HL-60 (cell line): ENCODE measurements at regions not wholly inside any gene's neighbourhood (a gene's known extent, or its start where the extent isn't known, plus 50 kb on each side); places are given as distances from the start of the nearest gene placed in this dataset.

Experiments
- DNase-seq, 2 experiments: peaks; one replicate each; pipeline ENCODE4 v3.0.0-alpha.2; 2010 to 2020; ENCODE audit warnings: low read depth in 1 of 2, low spot score in 1 of 2
- H3K27ac ChIP-seq: fragments of 250-450 bp; sonication (Bioruptor Pico); replicated peaks from 2 replicates; pipeline ENCODE4 v1.5.1; 2020; ENCODE audit warnings: mild to moderate bottlenecking, moderate library complexity
- H3K27me3 ChIP-seq: fragments of 250-450 bp; sonication (Bioruptor Pico); 2 replicates; pipeline ENCODE4 v1.5.1; 2021; ENCODE audit warnings: mild to moderate bottlenecking, moderate library complexity; ENCODE audit not compliant: insufficient read depth, poor library complexity, severe bottlenecking
- H3K4me3 ChIP-seq: replicated peaks from 2 replicates; pipeline ENCODE4 v1.5.1; 2011; ENCODE audit warnings: mild to moderate bottlenecking, control low read depth, low read length; ENCODE audit not compliant: insufficient read depth
- GABPA ChIP-seq: IDR thresholded peaks from 2 replicates; pipeline ENCODE4 v1.6.1; 2012; ENCODE audit warnings: low read depth
- POLR2AphosphoS5 ChIP-seq: IDR thresholded peaks from 2 replicates; pipeline ENCODE4 v1.6.1; 2012; ENCODE audit warnings: low read depth
- SPI1 ChIP-seq: IDR thresholded peaks from 2 replicates; pipeline ENCODE4 v1.6.1; 2012; ENCODE audit warnings: low read depth, mild to moderate bottlenecking, borderline replicate concordance
- TF ChIP-seq, protein P1 (sequence below): IDR thresholded peaks from one replicate; pipeline ENCODE4 v1.5.1; 2011; ENCODE audit warnings: low read length, control low read depth, inconsistent platforms; ENCODE audit not compliant: insufficient read depth
- TF ChIP-seq, protein P2 (sequence below): IDR thresholded peaks from 2 replicates; pipeline ENCODE4 v1.6.1; 2012; ENCODE audit warnings: low read depth; ENCODE audit not compliant: insufficient replicate concordance

DNA sequence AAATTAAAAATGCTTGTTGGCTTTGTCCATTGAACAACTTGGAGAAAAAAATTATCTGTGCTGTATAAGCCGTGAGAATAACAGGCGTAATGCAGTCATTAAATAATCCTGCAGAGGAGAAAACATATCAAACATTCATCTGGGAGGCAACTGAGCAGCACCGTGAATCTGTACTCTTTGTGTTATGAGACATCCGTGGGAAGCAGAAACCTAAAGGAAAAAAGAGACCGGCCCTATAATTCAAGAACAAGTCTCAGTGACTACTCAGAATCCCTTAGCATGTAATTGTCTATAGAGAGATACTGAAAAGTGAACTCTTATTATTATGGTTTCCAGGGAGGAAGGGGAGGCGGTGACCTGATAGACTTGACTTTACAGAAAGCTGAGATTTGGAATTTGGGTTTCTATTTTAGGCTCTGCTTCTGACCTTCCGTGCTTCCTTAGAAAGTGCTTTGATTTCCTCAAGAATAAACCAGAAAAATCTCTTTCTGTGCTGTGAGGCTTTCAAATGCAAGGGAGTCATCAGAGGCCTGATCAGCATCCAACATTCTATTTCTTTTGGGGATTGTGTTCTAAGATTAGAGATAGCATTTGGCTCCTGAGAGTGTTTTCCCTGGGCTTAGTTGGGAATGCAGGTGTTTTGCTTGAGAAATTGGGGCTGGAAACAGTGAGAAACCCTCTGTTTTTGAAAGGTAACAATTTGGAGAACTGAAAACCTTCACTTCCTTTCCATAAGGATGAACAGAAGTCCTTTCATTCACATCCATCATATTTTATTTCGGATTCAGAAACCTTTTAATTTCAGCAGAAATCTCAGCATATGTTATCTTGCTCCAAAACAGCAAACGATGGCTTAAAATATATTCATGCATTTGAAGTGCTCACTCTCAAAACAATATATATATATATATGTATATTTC is 296.7 kb downstream of the CSNK1G3 start:
- no peak for DNase-seq
- no peak overlapping the region for H3K27ac ChIP-seq
- TF ChIP-seq SPI1 (no peak), GABPA (no peak), POLR2AphosphoS5 (no peak)
- TF ChIP-seq, protein P1, sequence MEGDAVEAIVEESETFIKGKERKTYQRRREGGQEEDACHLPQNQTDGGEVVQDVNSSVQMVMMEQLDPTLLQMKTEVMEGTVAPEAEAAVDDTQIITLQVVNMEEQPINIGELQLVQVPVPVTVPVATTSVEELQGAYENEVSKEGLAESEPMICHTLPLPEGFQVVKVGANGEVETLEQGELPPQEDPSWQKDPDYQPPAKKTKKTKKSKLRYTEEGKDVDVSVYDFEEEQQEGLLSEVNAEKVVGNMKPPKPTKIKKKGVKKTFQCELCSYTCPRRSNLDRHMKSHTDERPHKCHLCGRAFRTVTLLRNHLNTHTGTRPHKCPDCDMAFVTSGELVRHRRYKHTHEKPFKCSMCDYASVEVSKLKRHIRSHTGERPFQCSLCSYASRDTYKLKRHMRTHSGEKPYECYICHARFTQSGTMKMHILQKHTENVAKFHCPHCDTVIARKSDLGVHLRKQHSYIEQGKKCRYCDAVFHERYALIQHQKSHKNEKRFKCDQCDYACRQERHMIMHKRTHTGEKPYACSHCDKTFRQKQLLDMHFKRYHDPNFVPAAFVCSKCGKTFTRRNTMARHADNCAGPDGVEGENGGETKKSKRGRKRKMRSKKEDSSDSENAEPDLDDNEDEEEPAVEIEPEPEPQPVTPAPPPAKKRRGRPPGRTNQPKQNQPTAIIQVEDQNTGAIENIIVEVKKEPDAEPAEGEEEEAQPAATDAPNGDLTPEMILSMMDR = no peak
- TF ChIP-seq, protein P2, sequence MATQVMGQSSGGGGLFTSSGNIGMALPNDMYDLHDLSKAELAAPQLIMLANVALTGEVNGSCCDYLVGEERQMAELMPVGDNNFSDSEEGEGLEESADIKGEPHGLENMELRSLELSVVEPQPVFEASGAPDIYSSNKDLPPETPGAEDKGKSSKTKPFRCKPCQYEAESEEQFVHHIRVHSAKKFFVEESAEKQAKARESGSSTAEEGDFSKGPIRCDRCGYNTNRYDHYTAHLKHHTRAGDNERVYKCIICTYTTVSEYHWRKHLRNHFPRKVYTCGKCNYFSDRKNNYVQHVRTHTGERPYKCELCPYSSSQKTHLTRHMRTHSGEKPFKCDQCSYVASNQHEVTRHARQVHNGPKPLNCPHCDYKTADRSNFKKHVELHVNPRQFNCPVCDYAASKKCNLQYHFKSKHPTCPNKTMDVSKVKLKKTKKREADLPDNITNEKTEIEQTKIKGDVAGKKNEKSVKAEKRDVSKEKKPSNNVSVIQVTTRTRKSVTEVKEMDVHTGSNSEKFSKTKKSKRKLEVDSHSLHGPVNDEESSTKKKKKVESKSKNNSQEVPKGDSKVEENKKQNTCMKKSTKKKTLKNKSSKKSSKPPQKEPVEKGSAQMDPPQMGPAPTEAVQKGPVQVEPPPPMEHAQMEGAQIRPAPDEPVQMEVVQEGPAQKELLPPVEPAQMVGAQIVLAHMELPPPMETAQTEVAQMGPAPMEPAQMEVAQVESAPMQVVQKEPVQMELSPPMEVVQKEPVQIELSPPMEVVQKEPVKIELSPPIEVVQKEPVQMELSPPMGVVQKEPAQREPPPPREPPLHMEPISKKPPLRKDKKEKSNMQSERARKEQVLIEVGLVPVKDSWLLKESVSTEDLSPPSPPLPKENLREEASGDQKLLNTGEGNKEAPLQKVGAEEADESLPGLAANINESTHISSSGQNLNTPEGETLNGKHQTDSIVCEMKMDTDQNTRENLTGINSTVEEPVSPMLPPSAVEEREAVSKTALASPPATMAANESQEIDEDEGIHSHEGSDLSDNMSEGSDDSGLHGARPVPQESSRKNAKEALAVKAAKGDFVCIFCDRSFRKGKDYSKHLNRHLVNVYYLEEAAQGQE = no peak
- no peak overlapping the region for H3K4me3 ChIP-seq
- H3K27me3 ChIP-seq = no peaks in the 10 kb centered on the region

DNA sequence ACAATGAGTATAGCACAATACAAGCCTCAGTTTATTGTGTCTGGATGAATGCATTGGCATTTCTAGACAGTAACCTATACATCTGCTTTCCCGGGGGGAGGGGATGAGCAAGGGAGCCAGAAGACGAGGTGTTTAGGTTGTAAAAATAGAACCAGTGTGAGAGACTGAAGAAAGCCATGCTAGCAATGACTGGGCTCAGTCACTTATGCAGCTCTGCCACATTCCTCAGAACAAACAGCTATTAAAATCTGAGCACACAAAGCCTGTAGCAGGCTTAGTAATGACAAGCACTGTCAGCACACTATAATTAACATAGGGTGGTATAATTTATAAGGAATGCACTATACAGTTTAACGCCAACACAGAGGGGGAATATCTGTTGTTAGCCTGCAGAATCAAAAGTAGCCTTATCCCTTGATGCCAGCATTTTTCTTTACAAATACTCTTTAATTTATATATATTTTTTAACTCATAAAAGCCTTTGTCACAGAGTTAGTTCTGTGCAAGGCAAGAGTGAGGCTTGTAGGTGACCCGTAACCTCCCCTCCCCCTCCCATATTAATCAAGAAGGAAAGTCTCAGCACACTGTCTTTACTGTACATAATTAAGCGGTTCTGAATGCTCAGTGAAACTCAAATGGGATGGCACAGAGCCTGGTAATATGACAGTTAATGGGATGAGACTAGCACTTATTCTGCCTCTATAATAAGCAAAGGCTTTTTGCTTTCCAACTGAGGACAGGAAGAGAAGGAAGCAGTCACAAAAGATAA is 295.4 kb downstream of the CSNK1G3 start:
- H3K27ac ChIP-seq = no peak overlapping the region
- H3K27me3 ChIP-seq = no peaks in the 10 kb centered on the region
- no peak overlapping the region for H3K4me3 ChIP-seq
- DNase-seq = no peak
- TF ChIP-seq, protein P2 = no peak
- no peak for TF ChIP-seq POLR2AphosphoS5
- TF ChIP-seq, protein P1 = no peak
- TF ChIP-seq SPI1 = no peak
- TF ChIP-seq GABPA = no peak

DNA sequence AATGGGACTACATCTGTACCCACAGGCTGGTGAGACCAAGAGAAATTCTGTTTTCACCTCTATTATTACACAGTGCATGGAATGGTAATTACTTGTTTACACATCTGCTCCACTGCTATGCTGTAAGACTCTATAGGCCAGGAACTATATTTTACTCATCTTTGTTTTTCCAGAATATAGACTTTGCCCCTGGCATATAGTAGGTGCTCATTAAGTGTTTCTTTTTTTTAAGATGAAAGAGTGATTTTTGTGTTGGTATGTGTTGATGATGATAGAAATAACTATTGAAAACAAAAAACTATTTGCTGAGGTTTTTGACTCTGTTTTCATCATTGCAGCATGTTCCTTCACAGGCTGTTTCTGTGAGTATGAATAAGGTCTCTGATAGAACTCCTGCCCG is 294.7 kb downstream of the CSNK1G3 start:
- H3K27ac ChIP-seq = no peak overlapping the region
- H3K27me3 ChIP-seq = no peaks in the 10 kb centered on the region
- TF ChIP-seq, protein P2 = no peak
- TF ChIP-seq SPI1 = no peak
- TF ChIP-seq, protein P1 = no peak
- no peak for TF ChIP-seq POLR2AphosphoS5
- TF ChIP-seq GABPA = no peak
- H3K4me3 ChIP-seq = no peak overlapping the region
- no peak for DNase-seq
